ENCODE measurements at regions not wholly inside any gene's neighbourhood (a gene's known extent, or its start where the extent isn't known, plus 50 kb on each side); places are given as distances from the start of the nearest gene placed in this dataset.
"Not testable (repeated sequence)": the region's sequence is repeated elsewhere in the genome, so short reads cannot be mapped to it uniquely, and the experiment has no call there.

- no peak for DNase-seq
Observed at GRCh38 chr2:226573158-226573557, 226.5 kb downstream of the IRS1 start.

GRCh38 chr2:226564667-226565066 lies 235.0 kb downstream of the IRS1 start:
- DNase-seq, result no peak

GRCh38 chr2:226561962-226562361 lies 237.7 kb downstream of the IRS1 start:
- no peak for DNase-seq

- no peak for DNase-seq
Observed at GRCh38 chr2:226560325-226560724, 239.3 kb downstream of the IRS1 start.

- no peak for DNase-seq
Observed at GRCh38 chr2:226559536-226559935, 240.1 kb downstream of the IRS1 start.

GRCh38 chr2:226558418-226558817 lies 241.2 kb downstream of the IRS1 start:
- DNase-seq, result no peak

- DNase-seq, result no peak
Observed at GRCh38 chr2:226556050-226556449, 243.6 kb downstream of the IRS1 start.

GRCh38 chr2:226554701-226555100 lies 244.9 kb downstream of the IRS1 start:
- no peak for DNase-seq

- no peak for DNase-seq
Observed at GRCh38 chr2:226553333-226553732, 246.3 kb downstream of the IRS1 start.

- DNase-seq, result no peak
Observed at GRCh38 chr2:226552571-226553285, 246.9 kb downstream of the IRS1 start.

GRCh38 chr2:226551522-226552250 lies 247.9 kb downstream of the IRS1 start:
- no peak for DNase-seq

GRCh38 chr2:226550801-226551200 lies 248.8 kb downstream of the IRS1 start:
- no peak for DNase-seq

- DNase-seq, result no peak
Observed at GRCh38 chr2:226548732-226549131, 250.9 kb downstream of the IRS1 start.

- DNase-seq, result no peak
Observed at GRCh38 chr2:226544596-226545210, 254.9 kb downstream of the IRS1 start.

- no peak for DNase-seq
Observed at GRCh38 chr2:226540204-226540994, 259.2 kb downstream of the IRS1 start.

GRCh38 chr2:226536410-226536809 lies 263.2 kb downstream of the IRS1 start:
- no peak for DNase-seq

GRCh38 chr2:226532976-226533375 lies 266.6 kb downstream of the IRS1 start:
- not testable (repeated sequence) for DNase-seq

- DNase-seq, result no peak
Observed at GRCh38 chr2:226531061-226531810, 268.4 kb downstream of the IRS1 start.

- DNase-seq, result no peak
Observed at GRCh38 chr2:226529556-226529955, 270.1 kb downstream of the IRS1 start.

GRCh38 chr2:226526716-226527115 lies 272.9 kb downstream of the IRS1 start:
- no peak for DNase-seq

GRCh38 chr2:226524381-226524843 lies 275.2 kb downstream of the IRS1 start:
- no peak for DNase-seq

GRCh38 chr2:226520723-226521122 lies 278.9 kb downstream of the IRS1 start:
- no peak for DNase-seq
